SHP77 (cell line): ENCODE measurements at regions not wholly inside any gene's neighbourhood (a gene's known extent, or its start where the extent isn't known, plus 50 kb on each side); places are given as distances from the start of the nearest gene placed in this dataset.

Experiments
- DNase-seq, 2 experiments: peaks; one replicate each; lab custom pipeline; 2025; lab: John Stamatoyannopoulos, UW

DNA sequence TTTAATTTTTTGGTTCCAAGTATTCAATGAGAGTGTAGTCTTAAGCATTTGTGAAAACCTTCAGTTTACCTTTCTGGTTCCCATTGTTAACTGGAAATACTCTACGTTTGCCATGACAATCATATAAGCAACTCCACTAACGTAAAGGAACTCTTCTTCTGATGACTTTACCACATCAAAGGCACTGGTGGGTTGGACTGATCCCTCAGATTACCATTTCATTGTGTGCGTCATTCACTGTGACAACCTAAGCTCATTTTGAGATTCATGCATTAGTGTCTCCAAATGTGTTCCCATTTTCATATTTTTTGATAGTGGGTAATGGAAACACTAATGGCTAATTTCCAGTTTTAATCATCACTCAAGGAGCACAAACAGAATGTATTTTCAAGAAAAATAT lies 119.9 kb upstream of the COL1A2 start:
- no peak for DNase-seq

DNA sequence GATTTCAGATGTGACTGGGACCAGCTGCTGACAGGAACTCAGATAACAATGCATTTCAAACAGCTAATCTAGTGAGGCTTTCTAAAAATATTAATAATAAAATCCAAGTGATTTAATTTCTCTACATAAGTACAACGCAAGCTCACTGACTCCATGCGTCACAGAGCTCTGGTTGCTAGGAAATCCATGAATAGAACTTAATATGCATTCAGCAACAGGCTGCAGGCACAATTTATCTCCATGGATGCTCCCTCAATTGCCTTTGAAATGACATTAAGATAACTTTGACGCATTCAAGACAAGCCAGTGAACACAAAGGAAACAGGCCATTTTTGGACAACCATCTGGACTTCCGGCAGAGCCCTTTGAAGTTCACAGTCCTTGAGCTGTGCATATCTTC lies 118.7 kb upstream of the COL1A2 start:
- DNase-seq: no peak

- DNase-seq: no peak
Measured at GRCh38 chr7:94276795-94277194, 117.9 kb upstream of the COL1A2 start.

GRCh38 chr7:94277236-94277635 lies 117.5 kb upstream of the COL1A2 start:
- DNase-seq: no peak

DNA sequence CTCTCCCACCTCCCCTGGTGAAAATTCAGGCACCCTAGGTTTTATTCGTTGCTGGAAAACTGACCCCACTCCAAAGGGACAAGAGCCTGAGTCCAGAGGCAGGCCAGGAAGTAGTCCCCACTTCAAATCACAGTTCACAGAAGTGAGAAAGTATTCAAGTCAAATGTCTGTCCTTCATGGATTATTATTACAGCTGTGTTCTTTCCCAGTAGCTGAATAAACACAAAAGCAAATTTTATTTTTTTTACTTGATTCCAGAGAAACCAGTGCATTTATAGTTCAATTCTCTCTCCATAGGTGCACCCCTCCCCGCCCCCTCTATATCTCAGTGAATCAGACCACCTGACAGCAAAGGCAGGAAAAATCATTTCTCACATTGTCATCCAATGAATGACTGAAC lies 113.8 kb upstream of the COL1A2 start:
- DNase-seq: no peak

GRCh38 chr7:94284104-94284503 lies 110.6 kb upstream of the COL1A2 start:
- DNase-seq: no peak

DNA sequence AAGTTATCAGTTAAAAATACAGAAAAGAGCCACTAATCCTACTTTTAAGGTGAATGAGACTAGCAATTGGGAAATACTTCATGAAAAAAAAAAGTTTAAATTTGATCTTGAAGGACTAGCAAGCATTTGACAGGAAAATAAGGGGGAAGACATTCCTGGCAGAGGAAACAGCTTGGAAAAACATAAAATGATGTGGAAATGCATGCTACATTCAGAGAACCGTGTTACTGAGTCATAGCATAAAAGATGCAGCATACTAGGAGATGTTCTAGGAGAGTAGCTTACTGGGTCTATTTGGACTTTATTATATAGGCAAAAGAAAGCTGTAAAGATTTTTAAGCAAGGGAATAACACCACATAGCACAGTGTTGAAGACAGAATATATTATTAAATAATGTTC lies 108.6 kb upstream of the COL1A2 start:
- DNase-seq: no peak

DNA sequence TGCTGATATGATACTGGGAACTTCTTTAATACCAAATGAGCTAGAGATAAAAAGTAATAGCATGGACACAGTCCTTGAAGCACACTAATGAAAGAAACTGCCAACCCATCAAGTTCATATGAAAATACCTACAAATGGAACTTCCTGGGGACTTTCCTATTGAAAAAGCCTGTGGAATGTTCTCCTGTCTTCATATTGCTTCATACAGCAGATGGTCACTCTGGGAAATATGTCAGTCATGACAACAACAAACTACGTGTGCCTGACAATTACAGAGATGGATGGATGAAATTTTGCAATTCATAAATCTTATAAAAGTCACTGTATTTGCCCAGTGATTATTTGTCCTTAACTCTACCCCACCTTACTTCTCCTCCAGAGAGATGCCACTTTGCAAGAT lies 106.6 kb upstream of the COL1A2 start:
- DNase-seq: no peak

DNA sequence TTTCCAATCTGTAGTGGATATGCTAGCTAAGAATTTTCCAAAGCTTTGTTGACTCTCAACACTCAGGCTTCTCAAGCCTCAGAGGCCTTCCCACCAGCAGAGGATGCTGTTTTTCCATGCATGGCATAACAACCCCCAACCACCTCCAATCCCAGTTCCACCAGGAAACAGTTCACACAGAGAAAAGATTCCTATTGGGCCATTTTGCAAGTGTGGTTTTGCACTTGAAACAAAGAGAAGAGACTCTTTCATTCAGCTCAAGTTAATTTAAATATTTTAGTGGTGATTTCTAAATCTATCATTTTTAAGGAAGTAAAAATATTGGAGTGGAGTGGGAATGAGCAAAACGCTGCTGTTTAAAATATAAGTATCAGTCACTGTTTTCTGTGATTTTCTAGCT lies 105.6 kb upstream of the COL1A2 start:
- peak; percentile 69 to 78 for DNase-seq

GRCh38 chr7:94294471-94295131 lies 100.1 kb upstream of the COL1A2 start:
- DNase-seq: no peak

- peak; percentile 7 to 59 for DNase-seq
Measured at GRCh38 chr7:94295850-94296249, 98.8 kb upstream of the COL1A2 start.

DNA sequence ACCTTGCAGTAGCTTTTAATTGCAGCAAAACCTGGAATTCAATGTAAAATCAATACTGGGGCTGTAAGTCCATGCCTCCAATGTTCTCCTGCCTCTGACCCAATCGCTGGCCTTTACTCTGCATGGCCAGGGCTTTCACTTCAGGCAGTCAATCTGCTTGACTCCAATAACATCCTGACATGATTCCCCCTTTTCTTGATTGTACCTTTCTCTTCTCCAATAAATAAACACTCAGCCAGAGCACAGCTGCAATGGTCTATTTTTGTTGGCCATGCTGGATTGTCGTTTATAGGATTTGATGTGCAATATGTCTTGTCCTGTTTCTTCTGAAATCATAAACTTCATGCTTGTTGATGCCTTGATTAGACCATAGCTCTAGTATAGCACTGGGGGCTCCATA lies 97.8 kb upstream of the COL1A2 start:
- no peak for DNase-seq

DNA sequence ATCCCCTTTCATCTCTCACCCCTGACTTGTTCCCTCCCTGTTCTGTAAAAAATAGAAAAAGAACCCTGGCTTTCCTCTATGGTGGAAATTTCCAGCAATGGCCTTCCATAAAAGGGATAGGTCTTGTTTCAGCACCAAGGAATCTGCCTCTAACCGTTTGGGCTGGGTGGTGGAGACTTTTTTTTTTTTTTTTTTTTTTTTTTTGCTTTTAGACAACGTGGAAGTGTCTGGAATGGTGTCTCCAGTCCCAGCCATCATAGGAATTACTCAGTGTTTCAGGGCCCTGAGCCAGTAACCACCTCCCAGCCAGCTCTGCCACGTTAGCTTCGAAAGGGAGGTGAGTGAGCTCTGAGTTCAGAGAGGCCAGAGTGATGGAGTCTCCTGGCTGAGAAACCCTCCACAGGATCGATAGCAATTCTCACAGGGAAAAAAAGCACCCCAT lies 97.3 kb upstream of the COL1A2 start:
- DNase-seq: no peak

GRCh38 chr7:94298943-94299342 lies 95.8 kb upstream of the COL1A2 start:
- DNase-seq: no peak

DNA sequence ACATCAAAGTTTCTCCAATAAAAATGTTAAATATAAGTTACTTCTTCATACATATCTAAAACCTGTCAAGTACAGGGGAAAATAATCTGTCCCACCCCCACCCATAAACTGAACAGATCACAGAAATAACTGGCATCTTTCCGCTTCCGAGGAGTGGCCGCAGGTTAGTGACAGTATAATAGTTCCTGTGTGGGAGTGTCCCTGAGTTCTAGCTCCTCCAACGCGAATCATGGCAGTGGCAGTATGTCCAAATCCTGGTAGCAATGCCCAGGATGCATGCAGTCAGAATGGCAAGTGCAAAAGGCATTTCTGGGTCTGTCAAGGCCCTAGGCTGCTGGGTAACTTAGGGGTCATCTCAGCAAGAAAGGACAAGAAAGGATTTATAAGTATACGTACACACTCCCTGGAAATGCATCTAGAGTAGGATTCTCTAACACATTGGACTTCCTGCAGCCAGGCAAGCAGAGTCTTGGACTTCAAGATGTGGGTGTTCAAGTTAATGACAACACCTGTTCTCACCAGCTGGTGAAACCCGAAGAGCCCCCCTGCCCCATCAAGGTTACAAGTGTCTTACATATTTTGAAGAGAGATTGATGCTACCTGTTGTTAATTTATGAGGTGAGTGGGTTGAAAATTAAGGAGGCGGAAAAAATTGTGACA lies 94.4 kb upstream of the COL1A2 start:
- DNase-seq: no peak

- DNase-seq: no peak
Measured at GRCh38 chr7:94301024-94301586, 93.6 kb upstream of the COL1A2 start.

DNA sequence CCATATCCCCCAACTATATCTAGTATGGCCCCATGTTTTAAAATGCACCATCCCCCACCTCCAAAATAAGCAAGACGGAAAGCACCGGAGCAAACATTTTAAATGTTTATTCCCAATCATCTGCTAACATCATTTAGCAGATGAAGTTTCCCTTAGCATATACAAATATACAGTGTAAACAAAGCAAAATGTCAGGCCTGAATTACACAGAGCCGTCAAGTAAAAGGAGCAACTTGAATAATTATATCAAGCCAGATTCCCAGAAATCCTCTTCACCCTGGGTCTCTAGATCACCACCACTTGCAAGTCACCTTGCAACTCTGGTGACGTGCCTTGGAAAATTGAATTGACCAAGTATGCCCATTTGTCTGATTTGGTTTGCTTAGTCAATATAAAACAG lies 91.6 kb upstream of the COL1A2 start:
- DNase-seq: no peak

GRCh38 chr7:94303695-94304094 lies 91.0 kb upstream of the COL1A2 start:
- no peak for DNase-seq

GRCh38 chr7:94304878-94305277 lies 89.8 kb upstream of the COL1A2 start:
- DNase-seq: no peak

- DNase-seq: no peak
Measured at GRCh38 chr7:94305836-94306235, 88.9 kb upstream of the COL1A2 start.

- no peak for DNase-seq
Measured at GRCh38 chr7:94307399-94308048, 87.2 kb upstream of the COL1A2 start.

DNA sequence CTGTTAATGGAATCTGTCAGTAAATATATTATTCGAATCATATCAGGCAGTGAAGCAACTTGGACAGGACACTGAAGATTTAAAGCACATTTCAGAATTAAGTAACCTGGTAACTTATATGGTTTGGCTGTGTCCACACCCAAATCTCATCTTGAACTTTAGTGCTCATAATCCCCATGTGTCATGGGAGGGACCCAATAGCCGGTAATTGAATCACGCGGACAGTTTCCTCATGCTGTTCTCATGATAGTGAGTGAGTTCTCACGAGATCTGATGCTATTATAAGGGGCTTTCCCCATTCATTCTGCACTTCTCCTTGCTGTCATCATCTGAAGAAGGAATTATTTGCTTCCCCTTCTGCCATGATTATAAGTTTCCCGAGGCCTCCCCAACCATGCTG lies 83.2 kb upstream of the COL1A2 start:
- DNase-seq: no peak

GRCh38 chr7:94313926-94314325 lies 80.8 kb upstream of the COL1A2 start:
- DNase-seq: no peak
